ENCODE measurements at regions not wholly inside any gene's neighbourhood (a gene's known extent, or its start where the extent isn't known, plus 50 kb on each side); places are given as distances from the start of the nearest gene placed in this dataset.

DNA sequence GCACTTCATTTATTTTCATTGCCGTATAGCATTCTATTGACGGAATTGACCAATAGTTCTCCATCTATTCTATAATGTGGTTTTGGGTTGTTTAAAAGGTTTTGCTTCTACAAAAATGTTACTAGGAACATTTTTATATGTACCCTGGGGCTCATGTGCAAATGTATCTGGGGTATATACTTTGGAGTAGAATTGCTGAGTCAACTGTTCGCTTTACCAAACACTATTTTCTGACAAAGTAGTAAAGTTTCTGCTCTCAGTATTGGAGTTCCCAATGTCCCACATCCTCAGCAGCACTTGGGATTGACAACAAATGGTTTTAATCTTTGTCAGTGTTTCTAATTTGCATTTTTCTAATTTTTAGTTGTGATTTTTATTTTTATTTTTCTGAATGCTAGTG lies 602.6 kb downstream of the MCTP2 start:
- POLR2A ChIA-PET = no interaction called here
- DNase-seq (no peak), ATAC-seq (ENCODE audit: low read depth) (no peak)
- H3K9me3 Mint-ChIP-seq = no peaks in the 10 kb centered on the region
- no peak overlapping the region for H3K27ac Mint-ChIP-seq
- H3K4me1 Mint-ChIP-seq = no peaks in the 10 kb centered on the region
- no peaks in the 10 kb centered on the region for H3K36me3 Mint-ChIP-seq
- H3K27me3 Mint-ChIP-seq = no peaks in the 10 kb centered on the region
- no peak overlapping the region for H3K4me3 Mint-ChIP-seq

DNA sequence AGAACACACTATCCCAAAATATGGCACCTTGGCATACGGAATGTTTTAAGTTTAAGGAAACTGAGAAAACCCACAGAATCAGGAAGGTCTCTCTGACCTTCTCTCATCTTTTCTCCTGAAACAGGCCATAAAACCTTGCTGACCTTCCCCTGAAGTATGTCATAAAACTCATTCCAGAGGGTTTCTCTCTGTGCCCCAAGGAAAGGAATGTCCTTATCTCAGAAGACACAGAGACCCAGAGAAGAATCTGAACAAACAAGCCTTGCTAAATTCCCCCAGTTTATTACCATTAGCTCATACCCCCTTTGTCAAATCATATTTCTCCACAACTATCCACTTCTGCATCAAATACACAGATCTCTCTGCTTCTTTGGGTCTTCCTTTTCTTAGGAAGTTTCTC lies 603.1 kb downstream of the MCTP2 start:
- H3K4me3 Mint-ChIP-seq = no peak overlapping the region
- POLR2A ChIA-PET = no interaction called here
- H3K27me3 Mint-ChIP-seq = no peaks in the 10 kb centered on the region
- no peak overlapping the region for H3K27ac Mint-ChIP-seq
- H3K9me3 Mint-ChIP-seq = no peaks in the 10 kb centered on the region
- no peaks in the 10 kb centered on the region for H3K4me1 Mint-ChIP-seq
- ATAC-seq (ENCODE audit: low read depth) (no peak), DNase-seq (no peak)
- no peaks in the 10 kb centered on the region for H3K36me3 Mint-ChIP-seq

DNA sequence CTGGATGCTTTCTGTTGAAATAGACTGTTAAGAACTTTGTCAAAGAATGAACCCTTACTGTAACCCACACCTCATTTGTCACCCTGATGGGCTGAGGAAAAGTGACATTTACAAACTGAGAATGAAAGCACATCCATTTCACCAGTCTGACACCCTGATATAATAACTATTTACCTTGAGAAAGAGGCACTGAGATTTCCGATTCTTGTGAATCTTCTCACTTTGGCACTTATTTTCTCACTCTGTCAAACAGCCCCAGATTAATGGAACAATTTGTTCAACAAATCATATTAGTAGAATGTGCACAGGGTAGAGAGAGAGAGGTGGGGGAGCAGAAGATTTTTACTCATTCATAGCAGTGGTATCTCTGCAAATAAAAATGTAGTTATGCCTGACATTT lies 606.9 kb downstream of the MCTP2 start:
- Mint-ChIP-seq H3K9me3 (no peaks in the 10 kb centered on the region), H3K27me3 (peaks cover 9% of the 10 kb centered on the region), H3K27ac (no peak overlapping the region), H3K36me3 (no peaks in the 10 kb centered on the region), H3K4me3 (no peak overlapping the region), H3K4me1 (no peaks in the 10 kb centered on the region)
- ATAC-seq (ENCODE audit: low read depth) (no peak), DNase-seq (no peak)
- POLR2A ChIA-PET = no interaction called here

DNA sequence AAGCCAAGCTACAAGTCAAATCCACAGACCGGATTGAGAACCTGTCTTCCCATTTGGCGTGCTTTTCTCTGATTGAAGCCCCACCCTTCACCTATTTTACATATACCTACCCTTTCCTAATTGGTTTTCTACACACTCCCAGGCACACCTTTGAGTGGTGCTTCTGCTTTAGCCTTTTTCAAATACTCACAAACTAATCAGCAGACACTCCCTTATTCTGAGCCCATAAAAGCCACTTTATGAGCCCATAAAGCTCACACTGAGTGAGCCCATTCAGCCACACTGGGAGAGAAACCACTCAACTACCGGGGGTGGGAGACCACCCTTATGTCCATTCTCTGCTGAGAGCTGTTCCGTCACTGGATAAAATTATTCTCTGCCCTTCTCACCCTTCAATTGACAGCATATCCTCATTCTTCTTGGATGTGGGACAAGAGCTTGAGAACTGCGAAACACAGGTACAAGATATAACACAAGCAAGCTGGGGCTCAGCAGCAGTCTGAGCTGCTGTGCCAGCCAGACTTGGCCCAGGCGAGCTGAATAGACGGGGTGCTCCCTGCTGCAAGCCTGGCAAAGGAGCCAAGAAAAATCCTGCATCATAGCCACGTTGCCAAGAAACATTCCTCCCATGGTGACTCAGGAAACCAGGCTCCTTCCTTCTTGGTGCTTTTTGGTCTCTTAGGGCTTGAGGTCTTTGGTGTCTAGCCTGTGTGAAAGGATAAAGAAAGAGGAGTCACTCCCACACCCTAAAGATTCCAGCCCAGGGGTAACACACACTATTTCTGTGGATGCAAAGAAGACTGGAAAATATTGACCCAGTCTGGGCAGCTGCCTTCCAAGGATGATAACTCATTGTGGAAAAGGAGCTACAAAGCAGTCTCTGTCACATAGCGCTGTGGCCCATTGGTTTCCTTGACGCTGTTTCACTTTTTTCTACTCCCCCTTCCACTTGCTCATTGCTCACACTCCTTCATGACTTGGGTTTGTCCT lies 609.7 kb downstream of the MCTP2 start:
- H3K27me3 Mint-ChIP-seq = peaks cover 30% of the 10 kb centered on the region
- H3K4me1 Mint-ChIP-seq = peaks cover 4% of the 10 kb centered on the region
- no peak overlapping the region for H3K4me3 Mint-ChIP-seq
- DNase-seq = no peak
- POLR2A ChIA-PET = no interaction called here
- no peak overlapping the region for H3K27ac Mint-ChIP-seq
- no peak for ATAC-seq (ENCODE audit: low read depth)
- no peaks in the 10 kb centered on the region for H3K9me3 Mint-ChIP-seq
- no peaks in the 10 kb centered on the region for H3K36me3 Mint-ChIP-seq

DNA sequence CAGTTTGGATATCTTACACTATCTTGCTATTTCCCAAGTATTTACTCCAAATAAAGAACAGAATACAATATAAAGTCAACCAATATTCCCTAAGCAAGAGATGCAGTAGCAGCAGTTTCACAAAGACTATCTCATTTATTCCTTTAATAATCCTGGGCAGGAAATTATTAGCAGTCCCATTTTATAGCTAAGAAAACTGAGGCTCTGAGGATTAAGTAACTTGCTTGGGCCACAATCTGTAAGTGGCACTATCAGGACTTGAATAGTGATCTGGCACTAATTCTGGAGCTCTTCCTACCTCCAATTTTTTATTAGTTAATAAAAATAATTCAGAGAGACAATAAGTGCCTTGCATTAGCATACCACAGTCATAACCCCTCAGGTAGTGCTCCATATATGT lies 611.7 kb downstream of the MCTP2 start:
- H3K4me3 Mint-ChIP-seq = no peak overlapping the region
- DNase-seq (no peak), ATAC-seq (ENCODE audit: low read depth) (no peak)
- H3K9me3 Mint-ChIP-seq = no peaks in the 10 kb centered on the region
- H3K36me3 Mint-ChIP-seq = no peaks in the 10 kb centered on the region
- H3K4me1 Mint-ChIP-seq = peaks cover 4% of the 10 kb centered on the region
- peaks cover 30% of the 10 kb centered on the region for H3K27me3 Mint-ChIP-seq
- POLR2A ChIA-PET = no interaction called here
- no peak overlapping the region for H3K27ac Mint-ChIP-seq

DNA sequence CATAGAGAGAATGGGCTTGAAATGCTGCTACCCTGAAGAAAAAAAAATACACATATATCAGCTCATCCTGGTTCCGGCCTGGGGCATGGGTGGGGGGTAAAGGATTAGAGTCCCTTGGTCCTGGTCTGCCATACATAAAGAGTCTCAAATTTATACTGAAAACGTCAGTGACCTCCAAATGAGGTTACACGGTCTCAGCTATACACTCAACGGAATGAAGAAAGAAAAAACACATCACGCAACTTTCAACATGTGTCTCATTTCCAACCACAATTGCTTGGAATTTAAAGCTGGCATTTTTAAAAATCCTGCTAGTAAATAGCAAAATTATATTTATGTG lies 612.8 kb downstream of the MCTP2 start:
- DNase-seq = no peak
- H3K27ac Mint-ChIP-seq = no peak overlapping the region
- no peak for ATAC-seq (ENCODE audit: low read depth)
- no peaks in the 10 kb centered on the region for H3K36me3 Mint-ChIP-seq
- no peak overlapping the region for H3K4me3 Mint-ChIP-seq
- POLR2A ChIA-PET = no interaction called here
- H3K9me3 Mint-ChIP-seq = no peaks in the 10 kb centered on the region
- H3K4me1 Mint-ChIP-seq = peaks cover 4% of the 10 kb centered on the region
- peaks cover 30% of the 10 kb centered on the region for H3K27me3 Mint-ChIP-seq

DNA sequence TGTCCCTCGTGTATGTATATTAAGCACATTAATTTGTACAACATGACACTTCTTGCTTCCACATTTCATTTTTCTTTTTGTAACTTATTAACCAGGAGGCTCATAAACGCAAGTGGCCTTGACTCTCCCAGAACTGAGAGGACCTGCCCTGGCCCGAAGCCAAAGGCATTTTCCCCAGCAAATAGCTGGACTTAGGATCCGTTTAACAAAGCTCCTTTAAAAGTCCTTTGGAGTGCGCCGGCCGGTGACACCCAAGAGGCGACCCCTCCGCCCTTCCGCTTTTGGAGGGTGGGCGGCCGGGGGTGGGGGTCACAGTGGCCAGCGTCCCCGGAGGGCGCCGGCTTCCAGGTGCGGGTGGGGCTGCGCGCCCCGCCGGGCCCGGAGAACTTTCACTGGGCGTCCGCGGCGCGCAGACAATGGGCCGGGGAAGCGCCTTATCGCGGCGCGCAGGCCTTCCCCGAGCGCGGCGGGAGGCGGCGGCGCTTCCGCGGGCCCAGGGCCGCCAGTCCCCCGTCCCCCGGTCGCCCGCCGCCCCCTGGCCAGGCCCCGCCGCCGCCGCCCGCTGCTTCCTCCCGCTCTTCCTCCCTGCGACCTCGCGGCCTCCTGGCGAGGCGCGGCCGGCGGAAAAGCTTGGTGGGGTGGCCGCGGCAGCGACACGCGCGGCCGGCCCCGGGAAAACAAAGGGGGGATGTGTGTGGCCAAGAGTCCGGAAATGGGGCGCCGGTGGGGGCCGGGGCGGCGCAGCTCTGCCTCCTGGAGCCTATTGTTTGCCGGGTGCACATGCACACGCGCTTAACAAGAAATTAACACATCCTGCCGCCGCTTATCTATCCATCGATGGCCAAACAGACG lies 613.4 kb downstream of the MCTP2 start:
- Mint-ChIP-seq H3K36me3 (no peaks in the 10 kb centered on the region), H3K4me1 (peaks cover 4% of the 10 kb centered on the region), H3K9me3 (no peaks in the 10 kb centered on the region), H3K27ac (no peak overlapping the region), H3K27me3 (peaks cover 30% of the 10 kb centered on the region), H3K4me3 (peak overlapping the region; percentile 20)
- POLR2A ChIA-PET = no interaction called here
- ATAC-seq (ENCODE audit: low read depth) (peak; percentile 78), DNase-seq (peak; percentile 52)

DNA sequence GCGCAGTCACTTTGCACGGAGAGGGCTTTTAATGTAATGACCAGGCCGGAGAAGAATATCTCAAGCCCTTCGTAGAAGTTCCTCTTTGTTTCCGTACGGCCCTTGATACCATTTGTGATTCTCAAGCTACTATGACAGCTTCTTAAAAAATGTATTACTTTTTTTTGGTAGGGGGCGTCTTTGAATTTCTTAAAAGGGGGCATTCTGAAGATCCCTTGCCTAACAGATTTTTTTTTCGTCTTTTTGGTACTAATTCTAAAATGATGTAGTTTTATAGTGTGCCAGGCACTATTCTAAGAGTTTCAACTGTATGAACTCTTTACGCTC lies 614.0 kb downstream of the MCTP2 start:
- Mint-ChIP-seq H3K27ac (no peak overlapping the region), H3K9me3 (no peaks in the 10 kb centered on the region), H3K27me3 (peaks cover 30% of the 10 kb centered on the region), H3K4me3 (peak overlapping the region; percentile 20), H3K36me3 (no peaks in the 10 kb centered on the region), H3K4me1 (peaks cover 4% of the 10 kb centered on the region)
- POLR2A ChIA-PET = no interaction called here
- no peak for DNase-seq
- no peak for ATAC-seq (ENCODE audit: low read depth)

DNA sequence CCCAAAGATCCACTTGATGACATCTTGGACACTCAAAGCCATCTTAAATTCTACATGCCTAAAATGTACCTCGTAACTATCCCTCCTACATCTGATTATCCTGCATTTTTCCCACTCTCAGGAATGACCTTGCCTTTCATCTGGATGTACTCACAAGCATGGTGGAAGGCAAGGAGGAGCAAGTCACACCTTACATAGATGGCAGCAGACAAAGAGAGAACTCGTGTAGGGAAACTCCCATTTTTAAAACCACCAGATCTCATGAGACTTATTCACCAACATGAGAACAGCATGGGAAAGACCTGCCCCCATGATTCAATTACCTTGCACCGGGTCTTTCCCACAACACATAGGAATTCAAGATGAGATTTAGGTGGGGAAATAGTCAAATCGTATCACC lies 616.0 kb downstream of the MCTP2 start:
- ATAC-seq (ENCODE audit: low read depth) (no peak), DNase-seq (no peak)
- peaks cover 29% of the 10 kb centered on the region for H3K27me3 Mint-ChIP-seq
- no peaks in the 10 kb centered on the region for H3K36me3 Mint-ChIP-seq
- no peak overlapping the region for H3K4me3 Mint-ChIP-seq
- no peaks in the 10 kb centered on the region for H3K9me3 Mint-ChIP-seq
- peaks cover 4% of the 10 kb centered on the region for H3K4me1 Mint-ChIP-seq
- no peak overlapping the region for H3K27ac Mint-ChIP-seq
- POLR2A ChIA-PET = no interaction called here

DNA sequence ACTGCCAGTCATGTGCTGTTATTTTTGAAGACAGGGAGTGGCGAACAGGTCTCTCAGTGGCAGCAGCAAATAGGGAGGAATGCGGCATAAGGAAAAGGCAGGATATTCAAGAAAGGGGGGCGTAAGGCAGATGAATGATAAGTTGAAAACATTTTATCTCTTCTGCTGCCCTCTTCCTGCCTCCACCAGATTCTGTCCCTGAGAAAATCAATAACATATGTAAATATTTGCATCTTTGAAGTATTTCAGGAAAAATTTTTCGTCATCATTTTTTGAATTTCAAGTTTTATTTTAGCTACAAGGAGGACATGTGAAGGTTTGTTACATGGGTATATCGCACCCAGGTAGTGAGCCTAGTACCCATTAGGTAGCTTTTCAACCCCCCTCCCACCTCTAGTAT lies 616.7 kb downstream of the MCTP2 start:
- no peaks in the 10 kb centered on the region for H3K9me3 Mint-ChIP-seq
- no peak overlapping the region for H3K27ac Mint-ChIP-seq
- no peak overlapping the region for H3K4me3 Mint-ChIP-seq
- H3K36me3 Mint-ChIP-seq = no peaks in the 10 kb centered on the region
- peaks cover 4% of the 10 kb centered on the region for H3K4me1 Mint-ChIP-seq
- DNase-seq (no peak), ATAC-seq (ENCODE audit: low read depth) (no peak)
- POLR2A ChIA-PET = no interaction called here
- H3K27me3 Mint-ChIP-seq = peaks cover 22% of the 10 kb centered on the region

DNA sequence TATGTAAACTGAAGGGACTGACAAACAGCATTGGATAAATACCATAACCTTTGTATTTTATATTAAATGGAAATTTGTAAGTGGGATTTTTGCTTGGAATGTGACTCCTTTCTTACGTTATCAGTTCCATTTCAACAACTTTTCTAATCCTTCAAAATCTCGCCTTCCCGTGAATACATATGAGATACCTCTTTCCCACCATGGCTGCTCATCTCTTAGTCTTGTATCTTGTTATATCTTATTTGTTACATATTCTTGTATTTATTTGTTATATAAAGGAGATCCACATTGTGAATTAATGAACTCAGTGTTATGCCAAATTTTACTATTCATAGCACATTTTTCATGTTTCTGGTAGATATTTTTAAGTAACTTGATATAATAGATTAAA lies 623.7 kb downstream of the MCTP2 start:
- ATAC-seq (ENCODE audit: low read depth) (no peak), DNase-seq (no peak)
- Mint-ChIP-seq H3K4me3 (no peak overlapping the region), H3K27ac (no peak overlapping the region), H3K36me3 (no peaks in the 10 kb centered on the region), H3K9me3 (no peaks in the 10 kb centered on the region), H3K4me1 (no peaks in the 10 kb centered on the region), H3K27me3 (no peaks in the 10 kb centered on the region)
- POLR2A ChIA-PET = no interaction called here

DNA sequence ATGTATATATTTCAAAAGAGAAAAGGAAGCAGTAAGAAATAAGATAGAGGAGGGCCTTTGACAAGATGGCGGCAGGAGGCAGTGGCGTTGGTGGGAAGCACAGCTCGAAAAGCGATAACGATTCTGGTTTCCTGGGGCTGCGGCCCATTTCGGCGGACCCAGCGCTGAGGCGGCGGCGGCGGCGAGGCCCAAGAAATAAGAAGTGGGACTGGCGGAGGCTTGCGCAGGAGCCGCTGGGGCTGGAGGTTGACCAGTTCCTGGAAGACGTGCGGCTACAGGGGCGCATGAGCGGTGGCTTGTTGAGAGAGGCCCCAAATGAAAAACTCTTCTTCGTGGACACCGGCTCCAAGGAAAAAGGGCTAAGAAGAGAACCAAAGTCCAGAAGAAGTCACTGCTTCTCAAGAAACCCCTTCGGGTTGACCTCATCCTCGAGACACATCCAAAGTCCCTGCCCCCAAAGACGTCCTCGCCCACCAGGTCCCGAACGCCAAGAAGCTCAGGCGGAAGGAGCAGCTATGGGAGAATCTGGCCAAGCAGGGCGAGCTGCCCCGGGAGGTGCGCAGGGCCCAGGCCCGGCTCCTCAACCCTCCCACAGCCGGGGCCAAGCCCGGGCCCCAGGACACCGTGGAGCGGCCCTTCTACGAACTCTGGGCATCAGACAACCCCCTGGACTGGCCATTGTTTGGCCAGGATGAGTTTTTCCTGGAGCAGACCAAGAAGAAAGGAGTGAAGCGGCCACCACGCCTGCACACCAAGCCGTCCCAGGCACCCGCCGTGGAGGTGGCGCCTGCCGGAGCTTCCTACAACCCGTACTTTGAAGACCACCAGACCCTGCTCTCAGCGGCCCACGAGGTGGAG lies 624.3 kb downstream of the MCTP2 start:
- H3K27ac Mint-ChIP-seq = no peak overlapping the region
- no peak overlapping the region for H3K4me3 Mint-ChIP-seq
- no peaks in the 10 kb centered on the region for H3K9me3 Mint-ChIP-seq
- DNase-seq (no peak), ATAC-seq (ENCODE audit: low read depth) (no peak)
- no peaks in the 10 kb centered on the region for H3K4me1 Mint-ChIP-seq
- H3K36me3 Mint-ChIP-seq = no peaks in the 10 kb centered on the region
- H3K27me3 Mint-ChIP-seq = no peaks in the 10 kb centered on the region
- POLR2A ChIA-PET = no interaction called here

DNA sequence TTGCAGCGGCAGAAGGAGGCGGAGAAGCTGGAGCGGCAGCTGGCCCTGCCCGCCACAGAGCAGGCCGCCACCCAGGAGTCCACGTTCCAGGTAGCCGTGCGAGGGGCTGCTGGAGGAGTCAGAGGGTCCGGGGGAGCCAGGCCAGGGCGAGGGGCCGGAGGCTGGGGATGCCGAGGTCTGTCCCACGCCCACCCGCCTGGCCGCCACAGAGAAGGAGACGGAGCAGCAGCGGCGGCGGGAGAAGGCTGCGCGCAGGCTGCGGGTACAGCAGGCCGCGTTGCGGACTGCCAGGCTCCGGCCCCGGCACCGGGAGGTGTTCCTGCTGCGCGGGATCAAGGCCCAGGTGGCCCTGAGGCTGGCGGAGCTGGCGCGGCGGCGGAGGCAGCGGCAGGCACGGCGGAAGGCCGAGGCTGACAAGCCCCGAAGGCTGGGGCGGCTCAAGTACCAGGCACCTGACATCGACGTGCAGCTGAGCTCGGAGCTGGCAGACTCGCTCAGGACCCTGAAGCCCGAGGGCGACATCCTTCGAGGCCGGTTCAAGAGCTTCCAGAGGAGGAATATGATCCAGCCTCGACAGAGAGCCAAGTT lies 625.0 kb downstream of the MCTP2 start:
- H3K36me3 Mint-ChIP-seq = no peaks in the 10 kb centered on the region
- no peaks in the 10 kb centered on the region for H3K4me1 Mint-ChIP-seq
- H3K27me3 Mint-ChIP-seq = no peaks in the 10 kb centered on the region
- ATAC-seq (ENCODE audit: low read depth) = no peak
- no peaks in the 10 kb centered on the region for H3K9me3 Mint-ChIP-seq
- POLR2A ChIA-PET = no interaction called here
- H3K4me3 Mint-ChIP-seq = no peak overlapping the region
- no peak for DNase-seq
- no peak overlapping the region for H3K27ac Mint-ChIP-seq
